H1 (cell line): ENCODE measurements at regions not wholly inside any gene's neighbourhood (a gene's known extent, or its start where the extent isn't known, plus 50 kb on each side); places are given as distances from the start of the nearest gene placed in this dataset.

Source experiments
- CTCF ChIA-PET: fragments of 300-600 bp; sonication (Branson Sonifier 250); formaldehyde crosslinking; loops from one replicate; lab custom pipeline; 2021; ENCODE audit not compliant: partially characterized antibody; lab: Charles Lee
- POLR2A ChIA-PET: fragments of 300-600 bp; sonication (Branson Sonifier 250); formaldehyde crosslinking; loops from one replicate; lab custom pipeline; 2021; ENCODE audit warnings: inconsistent platforms; ENCODE audit not compliant: partially characterized antibody; lab: Charles Lee
- DNase-seq, 2 experiments: peaks; one replicate each; pipeline versions ENCODE4 v3.0.0 to v3.0.0-alpha.2; 2010 to 2022; ENCODE audit warnings: low spot score in 2 of 2, low read depth in 1 of 2, mixed read lengths in 1 of 2
- FAIRE-seq: peaks from 2 replicates; lab custom pipeline; 2011; peaks lifted over from hg19 to GRCh38; lab: Jason Lieb, UNC
- H2AFZ ChIP-seq: 2 replicates; pipeline ENCODE4 v1.8.1; 2012; ENCODE audit warnings: low read length, inconsistent platforms
- H2AK5ac ChIP-seq: 2 replicates; pipeline ENCODE4 v1.6.1; 2013; ENCODE audit warnings: low read depth, low read length
- H2BK120ac ChIP-seq: replicated peaks from 2 replicates; pipeline ENCODE3; 2013; ENCODE audit warnings: low read depth, low read length, inconsistent platforms
- H2BK12ac ChIP-seq: 2 replicates; pipeline ENCODE4 v1.6.1; 2013; ENCODE audit warnings: low read depth, low read length
- H2BK15ac ChIP-seq: 2 replicates; pipeline ENCODE4 v1.6.1; 2013; ENCODE audit warnings: low read length
- H2BK20ac ChIP-seq: 2 replicates; pipeline ENCODE4 v1.6.1; 2013; ENCODE audit warnings: low read length
- H2BK5ac ChIP-seq: 2 replicates; pipeline ENCODE4 v1.6.1; 2013; ENCODE audit warnings: low read depth, low read length
- H3K14ac ChIP-seq: 2 replicates; pipeline ENCODE4 v1.6.1; 2013; ENCODE audit warnings: inconsistent platforms; ENCODE audit not compliant: insufficient read length
- H3K18ac ChIP-seq: 2 replicates; pipeline ENCODE4 v1.6.1; 2013; ENCODE audit warnings: low read length; ENCODE audit errors: extremely low read depth
- H3K23ac ChIP-seq: 2 replicates; pipeline ENCODE4 v1.6.1; 2013; ENCODE audit warnings: inconsistent platforms; ENCODE audit not compliant: insufficient read length
- H3K23me2 ChIP-seq: 2 replicates; pipeline ENCODE4 v1.6.1; 2013; ENCODE audit warnings: low read depth, low read length
- H3K27ac ChIP-seq: 2 replicates; pipeline ENCODE4 v1.6.1; 2011; ENCODE audit warnings: low read depth, low read length, inconsistent platforms
- H3K27me3 ChIP-seq, 4 experiments: replicated peaks in 1 of 4; 1 replicate in 1 of 4; 2 replicates in 3 of 4; pipeline versions ENCODE4 v1.6.1 to v1.8.1; 2011 to 2013; ENCODE audit warnings: low read length in 3 of 4, mild to moderate bottlenecking in 3 of 4, inconsistent platforms in 2 of 4, mixed read lengths in 2 of 4, moderate library complexity in 1 of 4; ENCODE audit not compliant: control insufficient read depth in 3 of 4, insufficient read depth in 3 of 4; ENCODE audit errors: extremely low read depth in 1 of 4
- H3K36me3 ChIP-seq, 4 experiments: 2 replicates each; pipeline versions ENCODE4 v1.6.1 to v1.8.1; 2011 to 2013; ENCODE audit warnings: mild to moderate bottlenecking in 4 of 4, low read length in 3 of 4, moderate library complexity in 2 of 4, control low read depth in 1 of 4, inconsistent platforms in 1 of 4; ENCODE audit not compliant: insufficient read depth in 4 of 4, control insufficient read depth in 2 of 4
- H3K4ac ChIP-seq: replicated peaks from 2 replicates; pipeline ENCODE3; 2013; ENCODE audit warnings: low read length, low read depth, mixed read lengths, inconsistent platforms; ENCODE audit not compliant: insufficient read length
- H3K4me1 ChIP-seq, 4 experiments: replicated peaks in 1 of 4; 1 replicate in 1 of 4; 2 replicates in 3 of 4; pipeline versions ENCODE4 v1.6.1 to v1.8.1; 2011 to 2013; ENCODE audit warnings: low read length in 3 of 4, inconsistent platforms in 2 of 4, mixed read lengths in 1 of 4; ENCODE audit not compliant: insufficient read depth in 4 of 4, control insufficient read depth in 3 of 4
- H3K4me2 ChIP-seq, 2 experiments: 2 replicates each; pipeline versions ENCODE4 v1.6.1 to v1.8.1; 2011 to 2013; ENCODE audit warnings: low read depth in 2 of 2, low read length in 2 of 2, control low read depth in 1 of 2, inconsistent platforms in 1 of 2, mild to moderate bottlenecking in 1 of 2; ENCODE audit not compliant: insufficient read depth in 1 of 2
- H3K4me3 ChIP-seq, 4 experiments: fragments of 200-600, 300-600 bp in 1 of 4; sonication (generic), shearing (Covaris generic), sonication (Bioruptor Twin) in 1 of 4; 2 replicates each; pipeline versions ENCODE4 v1.5.1 to v1.8.1; 2011 to 2016; ENCODE audit warnings: low read length in 4 of 4, low read depth in 3 of 4, control low read depth in 2 of 4, inconsistent platforms in 2 of 4, mild to moderate bottlenecking in 2 of 4, mixed read lengths in 1 of 4, moderate library complexity in 1 of 4; ENCODE audit not compliant: insufficient read depth in 2 of 4; ENCODE audit errors: extremely low read depth in 1 of 4
- H3K56ac ChIP-seq: replicated peaks from 2 replicates; pipeline ENCODE3; 2013; ENCODE audit warnings: low read depth, mild to moderate bottlenecking, mixed read lengths, low read length, inconsistent platforms; ENCODE audit not compliant: insufficient read length
- H3K79me1 ChIP-seq: 2 replicates; pipeline ENCODE4 v1.6.1; 2013; ENCODE audit warnings: low read depth, low read length, control low read depth
- H3K79me2 ChIP-seq, 2 experiments: 2 replicates each; pipeline versions ENCODE4 v1.6.1 to v1.8.1; 2012 to 2013; ENCODE audit warnings: low read length in 2 of 2, mild to moderate bottlenecking in 2 of 2, inconsistent platforms in 1 of 2; ENCODE audit not compliant: insufficient read depth in 2 of 2, control insufficient read depth in 1 of 2
- H3K9ac ChIP-seq, 4 experiments: replicated peaks in 1 of 4; 1 replicate in 1 of 4; 2 replicates in 3 of 4; pipeline versions ENCODE4 v1.6.1 to v1.8.1; 2011 to 2013; ENCODE audit warnings: low read depth in 3 of 4, low read length in 3 of 4, control low read depth in 2 of 4, mild to moderate bottlenecking in 2 of 4, moderate library complexity in 2 of 4, inconsistent platforms in 1 of 4; ENCODE audit errors: extremely low read depth in 1 of 4
- H3K9me3 ChIP-seq, 2 experiments: 2 replicates each; pipeline versions ENCODE4 v1.6.1 to v1.8.1; 2012 to 2013; ENCODE audit warnings: mild to moderate bottlenecking in 2 of 2, moderate library complexity in 2 of 2, control low read depth in 1 of 2, inconsistent platforms in 1 of 2, low read depth in 1 of 2, low read length in 1 of 2, mixed read lengths in 1 of 2; ENCODE audit not compliant: insufficient read depth in 2 of 2
- H4K20me1 ChIP-seq, 2 experiments: replicated peaks in 1 of 2; 2 replicates each; pipeline versions ENCODE3 to v1.8.1; 2011 to 2013; ENCODE audit warnings: inconsistent platforms in 2 of 2, low read length in 2 of 2, mild to moderate bottlenecking in 1 of 2; ENCODE audit not compliant: insufficient read depth in 2 of 2, control insufficient read depth in 1 of 2
- H4K5ac ChIP-seq: 2 replicates; pipeline ENCODE4 v1.6.1; 2013; ENCODE audit warnings: low read length, low read depth, mixed read lengths, inconsistent platforms; ENCODE audit not compliant: insufficient read length
- H4K8ac ChIP-seq: 2 replicates; pipeline ENCODE4 v1.8.0; 2013; ENCODE audit warnings: mild to moderate bottlenecking, moderate library complexity, low read length, inconsistent platforms; ENCODE audit not compliant: insufficient read depth; ENCODE audit errors: extremely low read depth
- H4K91ac ChIP-seq: replicated peaks from 2 replicates; pipeline ENCODE3; 2013; ENCODE audit warnings: low read length, mixed read lengths, inconsistent platforms; ENCODE audit not compliant: insufficient read length
- GABPA ChIP-seq: IDR thresholded peaks from 2 replicates; pipeline ENCODE4 v1.6.1; 2011; ENCODE audit warnings: mild to moderate bottlenecking, low read length, moderate library complexity, borderline replicate concordance; ENCODE audit not compliant: insufficient read depth
- GTF2F1 ChIP-seq: IDR thresholded peaks from 2 replicates; pipeline ENCODE4 v1.6.1; 2012; ENCODE audit warnings: low read depth, low read length, improper control_type of control experiment, borderline replicate concordance
- HDAC2 ChIP-seq, 2 experiments: fragments of 300-600 bp in 1 of 2; sonication (generic) in 1 of 2; IDR thresholded peaks; 2 replicates each; pipeline ENCODE4 v1.6.1; 2011 to 2012; ENCODE audit warnings: low read depth in 2 of 2, low read length in 2 of 2, mild to moderate bottlenecking in 2 of 2, moderate library complexity in 2 of 2, borderline replicate concordance in 1 of 2, inconsistent platforms in 1 of 2
- SIX5 ChIP-seq: IDR thresholded peaks from 2 replicates; pipeline ENCODE4 v1.6.1; 2011; ENCODE audit warnings: mild to moderate bottlenecking, low read depth, low read length
- TEAD4 ChIP-seq: IDR thresholded peaks from 2 replicates; pipeline ENCODE4 v1.6.1; 2012; ENCODE audit warnings: low read depth, low read length, inconsistent platforms, mixed read lengths
- ZNF274 ChIP-seq: IDR thresholded peaks from 2 replicates; pipeline ENCODE4 v1.7.0; 2012; ENCODE audit warnings: low read length, borderline replicate concordance; ENCODE audit errors: extremely low read depth
- WGBS, 2 experiments: shearing (Covaris generic) in 1 of 2; methylation state at CpG; one replicate each; pipeline versions ENCODE4 v1.1.6 to v1.1.7; 2013 to 2015; ENCODE audit warnings: low lambda C conversion rate in 2 of 2, mixed read lengths in 2 of 2, inconsistent platforms in 1 of 2, low coverage in 1 of 2, missing lambda C conversion rate in 1 of 2; ENCODE audit not compliant: insufficient replicate concordance in 2 of 2, insufficient coverage in 1 of 2, insufficient read length in 1 of 2; ENCODE audit errors: extremely low coverage in 1 of 2, missing lambda C conversion rate in 1 of 2; 5-methylcytosine and 5-hydroxymethylcytosine counted together
- TF ChIP-seq, protein P1 (sequence below): IDR thresholded peaks from 2 replicates; pipeline ENCODE4 v1.6.1; 2012; ENCODE audit warnings: low read length, inconsistent platforms

DNA sequence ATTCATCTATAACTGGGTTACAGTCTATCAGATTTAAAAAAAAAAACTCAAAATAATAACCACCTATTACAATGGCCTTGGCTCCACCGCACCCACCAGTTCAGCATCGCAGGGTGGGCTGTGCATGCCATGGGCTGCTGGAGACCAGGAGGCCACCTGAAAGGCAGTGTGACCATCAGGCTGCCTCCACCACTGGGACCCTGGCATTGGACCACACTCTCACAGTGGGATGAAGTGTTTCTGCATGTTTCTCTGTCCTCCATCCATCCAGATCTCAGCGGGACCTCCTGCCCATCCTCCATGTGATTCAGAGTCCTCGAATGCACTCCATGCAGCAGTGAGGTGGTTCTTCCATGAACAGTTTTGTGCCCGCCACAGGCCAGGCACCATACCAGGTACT, 206.1 kb upstream of the CST7 start:
- no peaks in the 10 kb centered on the region for H3K27me3 ChIP-seq
- DNase-seq: no peak
- H3K79me1 ChIP-seq: no peaks in the 10 kb centered on the region
- H2AFZ ChIP-seq: no peak overlapping the region
- ChIA-PET CTCF (no interaction called here), POLR2A (interaction anchor here (1.2 kb wide), 1 partner anchor 21 kb away, joined by 3 read pairs; no protein-coding TSS in a partner anchor)
- no peak overlapping the region for H4K8ac ChIP-seq
- WGBS, 2 experiments: 91% methylated on average over 5 of the region's 5 CpGs; no CpG with 5 or more reads in 1 of the 2 experiments
- no peak overlapping the region for H3K4me3 ChIP-seq
- H3K4me2 ChIP-seq: no peak overlapping the region
- no peak for TF ChIP-seq SIX5
- TF ChIP-seq ZNF274: no peak
- TF ChIP-seq HDAC2 (IDR thresholded peaks at IDR 0.05; ENCODE audit: borderline replicate concordance in 1 of 2, low read depth in 2 of 2, low read length in 2 of 2): no peak
- TF ChIP-seq GTF2F1: no peak
- TF ChIP-seq, protein P1, sequence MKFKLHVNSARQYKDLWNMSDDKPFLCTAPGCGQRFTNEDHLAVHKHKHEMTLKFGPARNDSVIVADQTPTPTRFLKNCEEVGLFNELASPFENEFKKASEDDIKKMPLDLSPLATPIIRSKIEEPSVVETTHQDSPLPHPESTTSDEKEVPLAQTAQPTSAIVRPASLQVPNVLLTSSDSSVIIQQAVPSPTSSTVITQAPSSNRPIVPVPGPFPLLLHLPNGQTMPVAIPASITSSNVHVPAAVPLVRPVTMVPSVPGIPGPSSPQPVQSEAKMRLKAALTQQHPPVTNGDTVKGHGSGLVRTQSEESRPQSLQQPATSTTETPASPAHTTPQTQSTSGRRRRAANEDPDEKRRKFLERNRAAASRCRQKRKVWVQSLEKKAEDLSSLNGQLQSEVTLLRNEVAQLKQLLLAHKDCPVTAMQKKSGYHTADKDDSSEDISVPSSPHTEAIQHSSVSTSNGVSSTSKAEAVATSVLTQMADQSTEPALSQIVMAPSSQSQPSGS: no peak
- no peak for TF ChIP-seq GABPA
- no peak for TF ChIP-seq TEAD4
- H4K91ac ChIP-seq: no peak overlapping the region
- no peak for FAIRE-seq
- no peak overlapping the region for H2BK120ac ChIP-seq
- no peaks in the 10 kb centered on the region for H3K9me3 ChIP-seq
- no peak overlapping the region for H3K18ac ChIP-seq
- H3K23ac ChIP-seq: no peak overlapping the region
- no peaks in the 10 kb centered on the region for H3K36me3 ChIP-seq
- no peak overlapping the region for H3K4ac ChIP-seq
- H3K14ac ChIP-seq: no peak overlapping the region
- H4K20me1 ChIP-seq: no peaks in the 10 kb centered on the region
- H3K9ac ChIP-seq: no peak overlapping the region
- H2BK5ac ChIP-seq: peak overlapping the region; percentile 60; the same call in 1 of the 2 replicates
- H3K27ac ChIP-seq: no peak overlapping the region
- H3K56ac ChIP-seq: no peak overlapping the region
- H3K79me2 ChIP-seq: no peaks in the 10 kb centered on the region
- H2BK15ac ChIP-seq: no peak overlapping the region
- peaks cover 0 to 21% (median 5%) of the 10 kb centered on the region in 4 experiments; a peak in 3 of 7 replicates for H3K4me1 ChIP-seq
- no peak overlapping the region for H4K5ac ChIP-seq
- H2AK5ac ChIP-seq: no peak overlapping the region
- H3K23me2 ChIP-seq: no peaks in the 10 kb centered on the region
- H2BK20ac ChIP-seq: 0 out of 2 replicates have a peak overlapping the region, but pooled peaks have one; percentile 43
- no peak overlapping the region for H2BK12ac ChIP-seq
